ENCODE measurements at regions not wholly inside any gene's neighbourhood (a gene's known extent, or its start where the extent isn't known, plus 50 kb on each side); places are given as distances from the start of the nearest gene placed in this dataset. TPM values are rescaled to one million over a fixed set of nuclear protein-coding genes. Genes with fewer than 3 reads are reported as not detected.

GRCh38 chr14:25750436-25750835 is 700.5 kb upstream of the STXBP6 start:
- Histone ChIP-seq H4K5ac (ENCODE audit: low read depth, low read length) (no peak overlapping the region), H3K56ac (ENCODE audit: extremely low read depth, insufficient read depth, low read length) (no peak overlapping the region), H2BK15ac (ENCODE audit: low read depth, low read length) (no peak overlapping the region), H4K20me1 (ENCODE audit: insufficient read depth, low read length) (no peaks in the 10 kb centered on the region), H3K4me1 (ENCODE audit: control insufficient read depth, insufficient read depth, low read length) (no peaks in the 10 kb centered on the region), H3K27me3 (ENCODE audit: control insufficient read depth, insufficient read depth, low read length) (no peaks in the 10 kb centered on the region), H3K79me1 (ENCODE audit: low read depth in 1 of 2, low read length in 2 of 2) (no peaks in the 10 kb centered on the region), H2BK120ac (ENCODE audit: low read depth, low read length) (no peak overlapping the region), H3K9me1 (ENCODE audit: insufficient read depth, low read length) (no peaks in the 10 kb centered on the region), H3K4me2 (ENCODE audit: low read depth, low read length) (no peak overlapping the region), H3K23ac (ENCODE audit: low read depth, low read length) (no peak overlapping the region), H4K8ac (ENCODE audit: low read depth in 2 of 2, low read length in 2 of 2) (no peak overlapping the region), H2AFZ (replicated peaks; ENCODE audit: low read length, poor library complexity) (no peak overlapping the region), H2AK5ac (ENCODE audit: low read depth, low read length) (no peak overlapping the region), H3K4ac (ENCODE audit: low read depth, low read length) (no peak overlapping the region), H3K18ac (ENCODE audit: low read depth, low read length) (no peak overlapping the region), H3K27ac (ENCODE audit: insufficient read depth, low read length) (no peak overlapping the region), H2BK5ac (ENCODE audit: low read depth, low read length, poor library complexity, severe bottlenecking) (no peak overlapping the region), H3K9ac (ENCODE audit: low read depth, low read length) (no peak overlapping the region), H3K4me3 (ENCODE audit: insufficient read depth, low read depth, low read length) (no peak overlapping the region), H2BK20ac (ENCODE audit: low read depth, low read length) (no peak overlapping the region), H4K91ac (ENCODE audit: insufficient read depth, low read depth, low read length) (no peak overlapping the region), H3K36me3 (ENCODE audit: control insufficient read depth, insufficient read depth, low read length) (no peaks in the 10 kb centered on the region), H3K9me3 (ENCODE audit: control insufficient read depth, insufficient read depth, low read length) (no peaks in the 10 kb centered on the region; the same call in 1 of the 2 replicates), H3K14ac (replicated peaks; ENCODE audit: low read depth, low read length) (no peak overlapping the region), H2AK9ac (replicated peaks; ENCODE audit: low read depth, low read length, poor library complexity) (no peak overlapping the region)
- POLR2A ChIA-PET (ENCODE audit: unreplicated experiment) = no interaction called here
- no TSS peak for BruUV-seq (replicated peaks)
- DNase-seq (no peak), ATAC-seq (ENCODE audit: low read depth) (no peak)
- no peak for TF ChIP-seq NFE2L2 (IDR thresholded peaks at IDR 0.05; ENCODE audit: low read depth, low read length)
- TF ChIP-seq FOS (IDR thresholded peaks at IDR 0.05; ENCODE audit: low read depth, low read length) = no peak
- no peak for TF ChIP-seq MAZ (IDR thresholded peaks at IDR 0.05; ENCODE audit: borderline replicate concordance, low read depth, low read length)
- TF ChIP-seq MAFK (IDR thresholded peaks at IDR 0.05; ENCODE audit: low read depth, low read length) = no peak
- TF ChIP-seq CTCF (conservative IDR thresholded peaks at IDR 0.05; ENCODE audit: low read depth, low read length) = no peak
- no peak for TF ChIP-seq POLR2A (IDR thresholded peaks at IDR 0.05; ENCODE audit: low read depth, low read length)
- no peak for TF ChIP-seq CEBPB (IDR thresholded peaks at IDR 0.05; ENCODE audit: low read depth, low read length)
- no peak for TF ChIP-seq RCOR1 (IDR thresholded peaks at IDR 0.05; ENCODE audit: insufficient replicate concordance, low read length)
- CTCF ChIA-PET = no interaction called here
- dilution Hi-C loops (cut with HindIII; ENCODE audit: low sequenced_read_pairs, unreplicated experiment) = no loop called here
- in situ Hi-C loops (cut with MboI; ENCODE audit: low sequenced_read_pairs) = no loop called here
- intact Hi-C loops (cut with micrococcal nuclease) = no loop called here
- WGBS, 2 experiments (ENCODE audit: extremely low coverage in 2 of 2, insufficient read length in 1 of 2) = no CpG with 5 or more reads among the region's 1 CpG

Small RNA genes in the stretch of these regions (microRNA-seq; reads per million reads assigned to microRNA genes)
- gene RF00440 (ENCODE audit: insufficient read depth, insufficient read length) = not detected

Small RNA genes in the stretch of these regions (small RNA-seq; reads per million reads assigned to genes)
- gene RF00440 = 0 reads per million in 5 experiments
